Vagina (tissue), 2 donors: ENCODE measurements at regions not wholly inside any gene's neighbourhood (a gene's known extent, or its start where the extent isn't known, plus 50 kb on each side); places are given as distances from the start of the nearest gene placed in this dataset.

Source experiments
- CTCF ChIP-seq, 3 experiments: fragments of 450-650 bp in 2 of 3; fragments of 200-600 bp in 1 of 3; sonication (generic) in 1 of 3; IDR thresholded peaks; one replicate each; pipeline ENCODE4 v1.5.1; 2017 to 2019; ENCODE audit warnings: antibody characterized with exemption in 3 of 3, mild to moderate bottlenecking in 2 of 3, moderate library complexity in 2 of 3
- POLR2A ChIP-seq, 2 donors: fragments of 450-650 bp; IDR thresholded peaks; one replicate each; pipeline ENCODE4 v1.6.1; 2017; ENCODE audit warnings: antibody characterized with exemption in 2 of 2, mild to moderate bottlenecking in 2 of 2, moderate library complexity in 2 of 2
- POLR2AphosphoS5 ChIP-seq, 2 donors: sonication (generic); formaldehyde crosslinking; IDR thresholded peaks; one replicate each; pipeline ENCODE4 v1.9.0; 2017; ENCODE audit warnings: antibody characterized with exemption in 2 of 2, mild to moderate bottlenecking in 2 of 2, low read depth in 1 of 2; ENCODE audit not compliant: insufficient read depth in 1 of 2

DNA sequence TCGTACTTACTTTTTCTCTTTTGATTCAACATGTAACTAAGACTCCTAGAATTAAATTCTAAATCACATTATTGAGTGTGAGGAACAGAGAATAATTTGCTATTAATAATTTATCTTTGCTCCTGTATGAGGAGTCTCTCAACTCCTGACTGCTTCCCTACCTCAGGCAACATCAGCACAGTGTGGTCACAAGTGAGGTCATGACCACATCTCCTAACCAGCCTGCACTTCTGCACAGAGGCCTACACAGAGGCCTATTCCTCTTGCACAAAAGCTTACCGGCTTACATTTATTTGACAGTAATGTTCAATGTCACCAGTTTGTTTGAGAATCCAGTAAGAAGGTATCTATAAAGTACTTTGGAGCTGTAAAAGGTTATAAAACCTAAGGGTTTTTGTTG is 637.4 kb upstream of the MARCKS start:
- no peak for TF ChIP-seq CTCF (IDR thresholded peaks at IDR 0.05)
- no peak for TF ChIP-seq POLR2A (IDR thresholded peaks at IDR 0.05)
- TF ChIP-seq POLR2AphosphoS5 (IDR thresholded peaks at IDR 0.05; ENCODE audit: insufficient read depth in 1 of 2, low read depth in 1 of 2), result no peak
